Smooth muscle cell (in vitro differentiated cells): ENCODE measurements at regions not wholly inside any gene's neighbourhood (a gene's known extent, or its start where the extent isn't known, plus 50 kb on each side); places are given as distances from the start of the nearest gene placed in this dataset.

Experiments
- DNase-seq: peaks from one replicate; lab custom pipeline; 2025; ENCODE audit not compliant: unreplicated experiment; lab: John Stamatoyannopoulos, UW
- H2AFZ ChIP-seq: fragments of 200-600 bp; sonication (generic); 2 replicates; pipeline ENCODE4 v1.6.0; 2016; ENCODE audit warnings: antibody characterized with exemption, low read depth, mild to moderate bottlenecking
- H3F3A ChIP-seq: fragments of 200-600 bp; sonication (generic); 2 replicates; pipeline ENCODE4 v1.6.0; 2017; ENCODE audit warnings: antibody characterized with exemption, low read depth
- H3K27ac ChIP-seq: fragments of 200-600 bp; sonication (generic); 2 replicates; pipeline ENCODE4 v1.5.1; 2016; ENCODE audit warnings: low read depth, mild to moderate bottlenecking
- H3K27me3 ChIP-seq: fragments of 200-600 bp; sonication (generic); 2 replicates; pipeline ENCODE4 v1.6.1; 2016; ENCODE audit warnings: low read depth, mild to moderate bottlenecking
- H3K36me3 ChIP-seq: fragments of 200-600 bp; sonication (generic); 2 replicates; pipeline ENCODE4 v1.5.1; 2016; ENCODE audit warnings: low read depth
- H3K4me1 ChIP-seq: fragments of 200-600 bp; sonication (generic); 2 replicates; pipeline ENCODE4 v1.5.1; 2016; ENCODE audit warnings: low read depth
- H3K4me2 ChIP-seq: fragments of 200-600 bp; sonication (generic); 2 replicates; pipeline ENCODE4 v1.6.0; 2016; ENCODE audit warnings: mild to moderate bottlenecking
- H3K4me3 ChIP-seq: fragments of 200-600 bp; sonication (generic); 2 replicates; pipeline ENCODE4 v1.5.1; 2016; ENCODE audit warnings: mild to moderate bottlenecking
- H3K79me2 ChIP-seq: fragments of 200-600 bp; sonication (generic); 2 replicates; pipeline ENCODE4 v1.6.0; 2016; ENCODE audit warnings: low read depth, mild to moderate bottlenecking
- H3K9ac ChIP-seq: fragments of 200-600 bp; sonication (generic); 2 replicates; pipeline ENCODE4 v1.6.0; 2016; ENCODE audit warnings: low read depth
- H3K9me3 ChIP-seq: fragments of 200-600 bp; sonication (generic); replicated peaks from 2 replicates; pipeline ENCODE4 v1.5.1; 2016; ENCODE audit warnings: low read depth
- H4K20me1 ChIP-seq: fragments of 200-600 bp; sonication (generic); 2 replicates; pipeline ENCODE4 v1.6.0; 2016; ENCODE audit warnings: low read depth
- WGBS: methylation state at CpG from one replicate; pipeline ENCODE4 v1.1.7; 2016; ENCODE audit warnings: low lambda C conversion rate; 5-methylcytosine and 5-hydroxymethylcytosine counted together
- TF ChIP-seq, protein P1 (sequence below): fragments of 200-600 bp; sonication (generic); IDR thresholded peaks from 2 replicates; pipeline ENCODE4 v1.5.1; 2017; ENCODE audit warnings: borderline replicate concordance, mild to moderate bottlenecking, antibody characterized with exemption; ENCODE audit not compliant: insufficient read depth, poor library complexity, severe bottlenecking

DNA sequence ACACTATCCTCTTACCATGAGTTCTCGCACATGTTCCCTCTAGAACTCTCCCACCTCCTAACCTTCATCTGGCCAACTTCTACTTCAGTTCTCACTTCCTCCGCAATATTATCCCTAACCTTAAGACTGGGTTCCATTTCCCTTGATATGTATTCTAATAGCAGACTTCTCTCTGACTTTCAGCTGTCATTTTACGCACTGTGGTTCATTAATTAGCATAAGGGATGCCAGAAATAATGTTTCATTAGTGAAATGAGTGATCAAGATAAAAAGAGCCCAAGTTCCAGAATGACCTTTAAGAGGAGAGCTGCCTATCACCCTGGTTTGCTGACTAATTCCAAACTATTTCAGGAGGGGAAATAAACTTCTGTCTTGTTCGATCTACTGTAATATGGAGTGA lies 108.6 kb upstream of the CCDC150 start:
- H4K20me1 ChIP-seq: peaks cover 10% of the 10 kb centered on the region
- H3F3A ChIP-seq: no peaks in the 10 kb centered on the region
- no peaks in the 10 kb centered on the region for H3K27me3 ChIP-seq
- no peak overlapping the region for H3K9ac ChIP-seq
- no peak overlapping the region for H3K4me3 ChIP-seq
- no peaks in the 10 kb centered on the region for H3K9me3 ChIP-seq
- no peaks in the 10 kb centered on the region for H3K36me3 ChIP-seq
- no peak overlapping the region for H3K4me2 ChIP-seq
- no peak overlapping the region for H2AFZ ChIP-seq
- no peaks in the 10 kb centered on the region for H3K4me1 ChIP-seq
- no peak for DNase-seq
- TF ChIP-seq, protein P1, sequence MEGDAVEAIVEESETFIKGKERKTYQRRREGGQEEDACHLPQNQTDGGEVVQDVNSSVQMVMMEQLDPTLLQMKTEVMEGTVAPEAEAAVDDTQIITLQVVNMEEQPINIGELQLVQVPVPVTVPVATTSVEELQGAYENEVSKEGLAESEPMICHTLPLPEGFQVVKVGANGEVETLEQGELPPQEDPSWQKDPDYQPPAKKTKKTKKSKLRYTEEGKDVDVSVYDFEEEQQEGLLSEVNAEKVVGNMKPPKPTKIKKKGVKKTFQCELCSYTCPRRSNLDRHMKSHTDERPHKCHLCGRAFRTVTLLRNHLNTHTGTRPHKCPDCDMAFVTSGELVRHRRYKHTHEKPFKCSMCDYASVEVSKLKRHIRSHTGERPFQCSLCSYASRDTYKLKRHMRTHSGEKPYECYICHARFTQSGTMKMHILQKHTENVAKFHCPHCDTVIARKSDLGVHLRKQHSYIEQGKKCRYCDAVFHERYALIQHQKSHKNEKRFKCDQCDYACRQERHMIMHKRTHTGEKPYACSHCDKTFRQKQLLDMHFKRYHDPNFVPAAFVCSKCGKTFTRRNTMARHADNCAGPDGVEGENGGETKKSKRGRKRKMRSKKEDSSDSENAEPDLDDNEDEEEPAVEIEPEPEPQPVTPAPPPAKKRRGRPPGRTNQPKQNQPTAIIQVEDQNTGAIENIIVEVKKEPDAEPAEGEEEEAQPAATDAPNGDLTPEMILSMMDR: no peak
- no peak overlapping the region for H3K27ac ChIP-seq
- WGBS: 98% methylated on average over 4 of the region's 4 CpGs
- peaks cover 23% of the 10 kb centered on the region for H3K79me2 ChIP-seq

DNA sequence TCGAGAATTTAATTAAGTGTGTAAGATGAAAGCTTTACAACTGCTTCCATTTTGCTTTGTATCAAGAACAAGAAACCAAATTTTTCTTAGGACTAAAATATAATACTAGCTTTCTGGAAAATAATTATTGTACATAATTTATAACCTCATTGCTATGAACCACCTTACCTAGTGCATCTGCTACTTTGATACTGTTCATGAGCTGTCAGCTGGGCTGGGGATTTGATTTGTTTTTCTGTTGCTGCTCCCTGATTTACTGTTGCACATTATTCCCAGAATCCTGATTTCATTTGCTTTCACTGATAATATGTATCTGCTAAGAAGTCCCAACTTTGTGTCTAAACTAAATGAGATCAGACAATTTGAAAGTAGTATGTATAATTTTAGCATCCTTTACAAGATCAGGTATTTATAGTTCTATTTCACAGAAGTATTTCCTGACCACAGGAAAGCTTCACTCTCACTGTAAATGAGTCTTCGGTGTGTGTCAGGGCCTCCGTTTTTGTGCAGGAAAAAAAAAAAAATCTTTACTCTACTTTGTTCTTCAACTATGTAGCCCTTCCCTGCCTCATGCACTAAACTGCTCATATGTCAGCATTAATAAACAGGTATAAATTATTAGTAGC lies 105.6 kb upstream of the CCDC150 start:
- no peaks in the 10 kb centered on the region for H3K36me3 ChIP-seq
- H3K4me1 ChIP-seq: no peaks in the 10 kb centered on the region
- no peak overlapping the region for H2AFZ ChIP-seq
- no peak overlapping the region for H3K4me3 ChIP-seq
- H3K79me2 ChIP-seq: peaks cover 33% of the 10 kb centered on the region
- no peaks in the 10 kb centered on the region for H3F3A ChIP-seq
- no peak overlapping the region for H3K4me2 ChIP-seq
- H3K9ac ChIP-seq: no peak overlapping the region
- no peak for DNase-seq
- no peaks in the 10 kb centered on the region for H3K27me3 ChIP-seq
- H4K20me1 ChIP-seq: peaks cover 10% of the 10 kb centered on the region
- WGBS: 80% methylated on average over 3 of the region's 3 CpGs
- H3K27ac ChIP-seq: no peak overlapping the region
- TF ChIP-seq, protein P1: no peak
- no peaks in the 10 kb centered on the region for H3K9me3 ChIP-seq

DNA sequence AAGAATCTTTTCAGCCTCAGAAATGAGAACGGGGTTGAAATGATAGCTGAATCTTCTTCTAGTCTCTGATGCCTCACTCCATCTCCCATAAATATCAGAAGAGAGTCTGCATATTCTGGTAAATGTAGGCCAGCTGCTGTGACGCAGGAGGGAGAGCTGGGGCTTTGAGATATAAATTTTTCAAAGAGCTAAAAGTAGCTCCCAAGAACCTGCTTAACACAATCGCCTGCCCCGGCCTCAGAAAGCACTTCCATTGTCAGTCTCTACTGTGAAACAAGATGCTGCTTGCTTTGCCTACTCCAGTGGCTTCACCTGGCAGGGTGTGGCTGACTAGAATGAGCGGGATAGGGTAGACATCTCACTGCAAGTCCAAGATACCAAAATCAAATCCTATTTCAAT lies 105.0 kb upstream of the CCDC150 start:
- WGBS: 86% methylated on average over 5 of the region's 5 CpGs

More for the DNA sequence above, 105.0 kb upstream of the CCDC150 start:
- no peak overlapping the region for H2AFZ ChIP-seq
- TF ChIP-seq, protein P1: no peak
- no peaks in the 10 kb centered on the region for H3K4me1 ChIP-seq
- peaks cover 31% of the 10 kb centered on the region for H3K79me2 ChIP-seq
- H3K9me3 ChIP-seq: no peaks in the 10 kb centered on the region
- DNase-seq: no peak
- H3K36me3 ChIP-seq: no peaks in the 10 kb centered on the region
- H3K27ac ChIP-seq: no peak overlapping the region
- no peak overlapping the region for H3K9ac ChIP-seq
- H3F3A ChIP-seq: no peaks in the 10 kb centered on the region
- H3K4me3 ChIP-seq: no peak overlapping the region
- peaks cover 10% of the 10 kb centered on the region for H4K20me1 ChIP-seq
- H3K4me2 ChIP-seq: no peak overlapping the region
- no peaks in the 10 kb centered on the region for H3K27me3 ChIP-seq
